GM19351 (cell line): ENCODE measurements at regions not wholly inside any gene's neighbourhood (a gene's known extent, or its start where the extent isn't known, plus 50 kb on each side); places are given as distances from the start of the nearest gene placed in this dataset.
A peak's percentile ranks its signal among the peaks of the same experiment; 100 is the strongest.

Experiments used
- ATAC-seq: cut with Tn5 transposase; IDR thresholded peaks from one replicate; pipeline ENCODE4 v1.9.1; 2021; ENCODE audit warnings: mild to moderate bottlenecking, moderate library complexity; ENCODE audit not compliant: unreplicated experiment

DNA sequence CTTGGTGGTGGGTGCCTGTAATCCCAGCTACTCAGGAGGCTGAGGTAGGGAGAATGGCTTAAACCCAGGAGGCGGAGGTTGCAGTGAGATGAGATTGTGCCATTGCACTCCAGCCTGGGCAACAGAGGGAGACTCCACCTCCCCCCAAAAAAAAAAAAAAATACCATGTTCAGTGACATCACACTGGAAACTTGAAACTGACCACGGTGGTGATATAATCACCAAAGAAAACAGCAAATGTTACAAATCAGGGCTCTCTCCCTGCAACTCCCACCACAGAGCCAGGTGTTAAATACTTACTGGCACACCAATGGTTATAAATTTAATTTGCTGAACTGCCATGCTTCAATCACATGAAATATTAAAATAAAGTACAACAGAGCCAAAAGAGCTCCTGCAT, 81.4 kb downstream of the ZNF608 start:
- no peak for ATAC-seq

GRCh38 chr5:124664287-124664686, 82.2 kb downstream of the ZNF608 start:
- ATAC-seq, result no peak

DNA sequence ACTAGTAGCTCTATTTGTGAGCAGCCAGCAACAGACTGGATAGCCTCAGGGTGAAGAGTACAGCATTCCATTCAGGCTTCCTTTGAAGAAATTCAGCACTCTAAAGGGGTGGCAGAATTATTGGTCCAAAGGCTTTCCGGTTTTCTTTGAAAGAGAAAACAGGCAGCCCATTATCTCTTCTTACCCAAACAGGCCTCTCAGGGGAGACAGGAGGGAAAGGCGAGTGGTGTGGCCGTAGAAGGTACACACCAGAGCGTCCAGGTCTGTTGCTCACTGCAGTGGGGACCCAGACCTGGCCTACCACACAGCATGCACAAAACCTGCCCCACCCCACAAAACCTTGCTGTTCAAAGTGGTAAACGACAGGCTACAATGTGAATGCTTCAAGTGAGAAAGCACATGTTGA, 83.3 kb downstream of the ZNF608 start:
- ATAC-seq, result no peak

GRCh38 chr5:124662181-124662781, 84.2 kb downstream of the ZNF608 start:
- no peak for ATAC-seq

- ATAC-seq, result no peak
Observed at GRCh38 chr5:124661317-124662141, 84.9 kb downstream of the ZNF608 start.

- ATAC-seq, result no peak
Observed at GRCh38 chr5:124660229-124661093, 86.0 kb downstream of the ZNF608 start.

- ATAC-seq, result no peak
Observed at GRCh38 chr5:124659798-124660197, 86.6 kb downstream of the ZNF608 start.

DNA sequence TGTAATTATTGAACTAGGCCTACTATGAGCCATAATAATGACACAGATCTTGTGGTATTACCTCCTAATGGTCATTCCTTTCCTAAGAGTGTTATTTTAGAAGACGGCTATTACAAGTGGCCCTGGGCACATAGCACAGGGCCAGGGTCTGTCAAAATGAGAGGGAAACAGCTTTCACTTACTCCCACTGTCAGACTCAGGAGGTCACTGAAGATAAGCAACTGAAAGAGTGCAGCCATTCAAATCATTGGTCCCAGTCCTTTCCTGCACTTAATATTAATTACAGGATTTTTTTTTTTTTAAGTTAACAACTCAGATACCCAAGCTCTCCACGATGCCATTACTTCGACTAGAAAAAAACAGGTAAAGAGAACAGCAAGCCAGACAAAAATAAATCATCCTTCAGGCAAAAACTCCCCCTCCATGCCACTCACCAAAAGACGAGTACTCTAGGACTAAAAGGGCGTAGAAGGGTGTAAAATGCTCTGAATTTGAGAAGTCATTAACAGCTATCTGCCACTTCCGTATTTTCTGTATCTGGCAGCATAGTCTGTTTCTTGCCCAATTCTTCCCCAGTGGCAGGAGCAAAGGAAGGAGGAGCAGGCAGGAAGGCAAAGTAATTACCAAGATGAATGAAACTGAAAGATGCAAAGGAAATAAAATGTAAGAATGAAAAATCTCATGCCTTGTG, 87.4 kb downstream of the ZNF608 start:
- ATAC-seq, result no peak

DNA sequence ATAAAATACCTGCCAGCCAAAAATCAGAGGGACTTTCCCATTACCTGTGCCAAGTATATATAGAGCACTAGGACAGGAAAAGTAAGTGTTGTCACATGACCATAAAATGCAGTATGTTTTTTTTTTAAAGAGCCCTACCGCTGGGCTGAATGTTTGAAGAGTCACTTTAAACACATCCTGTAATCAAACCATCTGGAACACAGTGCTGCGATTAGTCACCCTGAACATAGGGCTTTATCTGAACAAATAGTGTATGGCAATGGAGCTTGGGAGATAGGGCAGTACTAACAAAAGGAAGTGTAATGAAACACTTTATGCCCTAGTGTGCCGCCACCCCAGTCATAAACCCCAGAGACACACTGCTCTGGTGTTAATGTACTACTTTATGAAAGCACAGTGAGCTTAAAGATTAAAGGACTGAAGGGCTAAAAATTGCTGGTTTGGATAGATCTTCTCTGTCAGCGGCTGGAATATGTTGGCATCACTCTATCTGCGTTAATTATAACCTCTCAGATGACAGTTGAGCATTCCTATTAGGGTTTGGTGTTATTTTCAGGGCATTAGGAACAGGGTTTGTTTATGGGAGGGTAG, 90.4 kb downstream of the ZNF608 start:
- ATAC-seq, result no peak

- ATAC-seq, result no peak
Observed at GRCh38 chr5:124655251-124655917, 91.1 kb downstream of the ZNF608 start.

GRCh38 chr5:124654418-124654817, 92.0 kb downstream of the ZNF608 start:
- ATAC-seq, result no peak

- no peak for ATAC-seq
Observed at GRCh38 chr5:124653666-124654065, 92.8 kb downstream of the ZNF608 start.

DNA sequence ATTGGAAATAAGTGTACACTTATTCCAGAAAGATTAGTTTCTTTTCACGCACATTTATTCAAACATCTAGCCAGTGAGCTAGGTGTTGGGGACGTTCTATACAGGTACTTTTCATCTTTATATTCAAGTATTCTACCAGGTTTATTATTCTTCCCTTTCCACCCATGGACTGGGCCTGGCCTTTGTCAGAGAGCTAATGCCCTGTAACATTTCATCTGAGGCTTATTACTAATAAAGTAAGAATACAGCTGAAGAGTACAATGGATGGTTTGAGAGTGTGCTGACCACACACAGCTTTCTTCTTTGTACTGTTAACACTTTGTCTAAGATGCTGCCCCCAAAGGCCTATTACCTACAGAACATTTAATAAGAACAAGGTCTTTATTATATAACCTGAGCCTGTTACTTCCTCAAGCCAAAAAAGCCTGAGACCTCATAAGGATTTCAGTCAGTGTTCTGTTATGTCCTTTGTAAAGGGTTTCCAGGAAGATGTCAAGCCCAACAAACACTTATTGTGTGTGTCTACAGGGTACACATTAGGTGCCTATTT, 93.5 kb downstream of the ZNF608 start:
- no peak for ATAC-seq

GRCh38 chr5:124652514-124652819, 94.0 kb downstream of the ZNF608 start:
- no peak for ATAC-seq

DNA sequence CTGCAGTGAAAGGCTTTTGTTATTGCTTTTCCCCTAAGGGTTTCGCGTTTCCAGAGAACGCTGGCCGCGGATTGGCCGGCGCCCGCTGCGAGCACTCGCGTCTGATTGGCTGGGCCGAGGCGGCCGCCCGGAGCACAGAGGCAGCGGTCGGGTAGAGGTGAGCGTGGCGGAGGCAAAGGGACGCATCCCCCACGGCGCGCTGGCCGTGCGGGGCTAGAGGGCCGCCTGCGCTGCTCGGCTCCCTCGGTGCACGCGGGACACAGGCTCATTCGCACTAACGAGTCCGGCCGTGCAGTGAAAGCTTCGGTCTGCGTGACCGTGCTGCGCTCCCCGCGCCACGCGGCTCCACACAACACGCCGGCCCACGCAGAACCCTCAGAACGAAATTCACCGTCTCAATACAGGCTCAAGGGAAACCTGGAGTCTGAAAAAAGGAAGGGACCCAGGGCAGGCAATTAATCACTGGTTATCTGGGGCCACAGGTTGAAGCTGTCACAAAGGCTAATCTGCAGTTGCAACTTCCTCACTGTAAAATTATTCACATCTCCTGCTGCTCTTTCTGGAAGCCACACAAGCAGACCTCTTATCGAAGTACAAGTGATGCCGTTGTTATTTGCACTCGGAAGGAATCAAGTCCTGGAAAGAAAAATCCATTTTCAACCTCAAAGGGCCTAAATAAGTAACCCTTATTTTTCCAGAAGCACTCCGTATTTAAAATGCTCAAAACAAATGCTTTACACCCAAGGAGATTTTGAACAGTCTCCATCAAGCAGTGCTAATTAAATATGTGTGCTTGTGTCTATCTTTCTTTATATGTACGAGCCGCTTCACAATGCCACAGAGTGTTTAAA, 94.6 kb downstream of the ZNF608 start:
- ATAC-seq, result peak; percentile 36

DNA sequence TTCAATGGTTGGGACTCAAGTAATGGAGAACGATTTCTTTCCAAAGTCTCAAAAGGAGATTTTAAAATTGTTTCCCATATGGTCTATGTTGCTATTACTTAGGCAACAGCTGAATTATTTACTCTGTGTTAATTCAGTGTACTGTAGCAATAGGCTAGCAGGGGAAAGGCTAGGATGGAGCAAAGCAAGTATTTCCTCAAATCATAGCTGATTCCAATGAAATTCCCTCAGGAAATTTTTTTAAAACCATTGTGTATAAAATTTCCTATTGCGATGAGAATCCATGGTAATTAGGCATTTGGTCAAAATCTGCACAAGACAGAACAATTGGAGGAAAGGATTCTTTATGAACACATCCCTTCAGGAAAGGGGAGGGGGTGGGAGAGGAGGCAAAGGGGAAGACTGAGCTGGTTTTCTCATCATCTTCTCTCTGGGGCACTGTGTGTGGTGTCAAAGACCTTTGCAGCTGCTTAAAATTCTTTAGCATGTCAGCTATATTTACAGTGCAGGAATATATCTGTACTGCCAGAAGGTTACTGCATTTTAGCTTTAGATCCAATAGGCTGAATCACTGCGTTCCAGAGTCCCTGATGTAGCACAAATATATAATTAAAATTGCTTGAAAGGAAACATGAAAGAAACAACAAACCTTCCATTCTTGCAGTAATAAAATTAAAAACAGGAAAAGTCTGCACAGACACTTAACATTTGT, 95.3 kb downstream of the ZNF608 start:
- ATAC-seq, result no peak

DNA sequence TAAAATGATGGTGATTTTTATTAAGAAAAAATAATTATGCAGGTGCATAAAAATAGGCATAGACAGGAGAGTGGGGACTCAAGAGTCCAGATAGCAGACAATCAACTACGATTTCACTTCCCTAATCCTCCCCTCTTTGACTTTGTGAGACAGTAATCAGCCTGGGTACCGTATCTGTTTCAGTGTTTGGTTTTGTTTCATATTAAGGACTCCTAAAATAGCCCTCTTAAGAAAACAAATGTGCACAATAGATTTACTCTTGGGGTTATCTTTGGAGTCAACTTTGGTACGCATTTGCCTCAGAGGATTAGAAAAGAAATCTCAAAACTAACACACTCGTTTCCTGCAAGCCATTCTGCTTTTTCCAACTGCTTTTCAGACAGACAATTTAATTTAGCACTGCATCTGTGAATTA, 96.3 kb downstream of the ZNF608 start:
- peak; percentile 65 for ATAC-seq

- peak; percentile 65 for ATAC-seq
Observed at GRCh38 chr5:124649491-124650146, 96.8 kb downstream of the ZNF608 start.
